ENCODE measurements at regions not wholly inside any gene's neighbourhood (a gene's known extent, or its start where the extent isn't known, plus 50 kb on each side); places are given as distances from the start of the nearest gene placed in this dataset.

GRCh38 chr16:73163238-73163815, 115.4 kb upstream of the ZFHX3 start:
- TF ChIP-seq POLR2A (IDR thresholded peaks at IDR 0.05): no peak
- no peak for TF ChIP-seq EP300 (IDR thresholded peaks at IDR 0.05)

Data from tibial nerve (tissue), 3 donors.